ENCODE measurements at regions not wholly inside any gene's neighbourhood (a gene's known extent, or its start where the extent isn't known, plus 50 kb on each side); places are given as distances from the start of the nearest gene placed in this dataset.
"Not testable (repeated sequence)": the region's sequence is repeated elsewhere in the genome, so short reads cannot be mapped to it uniquely, and the experiment has no call there.

- Histone ChIP-seq H3K9me3 (ENCODE audit: low read length) (no peaks in the 10 kb centered on the region), H3K27ac (ENCODE audit: low read depth, low read length, poor library complexity, severe bottlenecking) (no peak overlapping the region), H3K27me3 (ENCODE audit: insufficient read depth, low read length) (no peaks in the 10 kb centered on the region), H3K9ac (ENCODE audit: low read length) (no peak overlapping the region), H3K79me2 (ENCODE audit: insufficient read depth, low read length) (no peaks in the 10 kb centered on the region), H2AFZ (ENCODE audit: low read length) (no peak overlapping the region), H3K9me2 (ENCODE audit: low read depth, low read length) (no peaks in the 10 kb centered on the region), H3K4me2 (ENCODE audit: low read length) (no peak overlapping the region), H3F3A (ENCODE audit: insufficient read depth, low read length) (no peaks in the 10 kb centered on the region), H3K4me3 (ENCODE audit: low read depth, low read length, poor library complexity, severe bottlenecking) (no peak overlapping the region), H3K4me1 (ENCODE audit: insufficient read depth, low read length, severe bottlenecking) (peaks cover 11% of the 10 kb centered on the region), H4K20me1 (ENCODE audit: insufficient read depth, low read length) (no peaks in the 10 kb centered on the region), H3K36me3 (ENCODE audit: insufficient read depth, low read length) (no peaks in the 10 kb centered on the region)
- no peak for TF ChIP-seq CTCF (IDR thresholded peaks at IDR 0.05; ENCODE audit: low read length)
- no peak for TF ChIP-seq EZH2 (IDR thresholded peaks at IDR 0.05; ENCODE audit: borderline replicate concordance, low read length)
Observed at GRCh38 chr16:72588551-72588950, 416.6 kb upstream of the PMFBP1 start.

DNA sequence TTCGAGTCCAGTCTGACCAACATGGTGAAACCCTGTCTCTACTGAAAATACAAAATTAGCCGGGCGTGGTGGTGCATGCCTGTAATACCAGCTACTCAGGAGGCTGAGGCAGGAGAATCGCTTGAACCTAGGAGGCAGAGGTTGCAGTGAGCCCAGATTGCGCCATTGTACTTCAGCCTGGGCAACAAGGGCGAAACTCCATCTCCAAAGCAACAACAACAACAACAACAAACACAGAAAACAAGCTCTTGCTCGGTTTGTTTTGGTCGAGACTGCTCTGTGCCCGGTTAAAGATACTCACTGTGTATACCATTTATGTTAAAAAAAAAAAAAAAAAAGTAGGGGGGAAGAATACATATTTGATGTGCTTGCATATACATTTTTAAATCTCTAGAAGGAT, 406.1 kb upstream of the PMFBP1 start:
- not testable (repeated sequence) for H4K20me1 ChIP-seq (ENCODE audit: insufficient read depth, low read length); H3K36me3 ChIP-seq (ENCODE audit: insufficient read depth, low read length); H3K27ac ChIP-seq (ENCODE audit: low read depth, low read length, poor library complexity, severe bottlenecking); H3K9me2 ChIP-seq (ENCODE audit: low read depth, low read length); H3K27me3 ChIP-seq (ENCODE audit: insufficient read depth, low read length); H3K79me2 ChIP-seq (ENCODE audit: insufficient read depth, low read length); H3K9me3 ChIP-seq (ENCODE audit: low read length); H3K4me1 ChIP-seq (ENCODE audit: insufficient read depth, low read length, severe bottlenecking); H3F3A ChIP-seq (ENCODE audit: insufficient read depth, low read length); H3K4me2 ChIP-seq (ENCODE audit: low read length); H3K4me3 ChIP-seq (ENCODE audit: low read depth, low read length, poor library complexity, severe bottlenecking); H3K9ac ChIP-seq (ENCODE audit: low read length); H2AFZ ChIP-seq (ENCODE audit: low read length)

GRCh38 chr16:72576189-72576588, 404.2 kb upstream of the PMFBP1 start:
- Histone ChIP-seq H3K9ac (ENCODE audit: low read length) (no peak overlapping the region), H3K4me1 (ENCODE audit: insufficient read depth, low read length, severe bottlenecking) (peaks cover 5% of the 10 kb centered on the region), H3K27ac (ENCODE audit: low read depth, low read length, poor library complexity, severe bottlenecking) (no peak overlapping the region), H3K9me2 (ENCODE audit: low read depth, low read length) (no peaks in the 10 kb centered on the region), H3K36me3 (ENCODE audit: insufficient read depth, low read length) (no peaks in the 10 kb centered on the region; the same call in 1 of the 2 replicates), H3K79me2 (ENCODE audit: insufficient read depth, low read length) (no peaks in the 10 kb centered on the region), H2AFZ (ENCODE audit: low read length) (no peak overlapping the region), H3K4me2 (ENCODE audit: low read length) (no peak overlapping the region), H3K4me3 (ENCODE audit: low read depth, low read length, poor library complexity, severe bottlenecking) (no peak overlapping the region), H3F3A (ENCODE audit: insufficient read depth, low read length) (no peaks in the 10 kb centered on the region), H3K9me3 (ENCODE audit: low read length) (no peaks in the 10 kb centered on the region), H3K27me3 (ENCODE audit: insufficient read depth, low read length) (no peaks in the 10 kb centered on the region), H4K20me1 (ENCODE audit: insufficient read depth, low read length) (no peaks in the 10 kb centered on the region)
- no peak for TF ChIP-seq EZH2 (IDR thresholded peaks at IDR 0.05; ENCODE audit: borderline replicate concordance, low read length)

DNA sequence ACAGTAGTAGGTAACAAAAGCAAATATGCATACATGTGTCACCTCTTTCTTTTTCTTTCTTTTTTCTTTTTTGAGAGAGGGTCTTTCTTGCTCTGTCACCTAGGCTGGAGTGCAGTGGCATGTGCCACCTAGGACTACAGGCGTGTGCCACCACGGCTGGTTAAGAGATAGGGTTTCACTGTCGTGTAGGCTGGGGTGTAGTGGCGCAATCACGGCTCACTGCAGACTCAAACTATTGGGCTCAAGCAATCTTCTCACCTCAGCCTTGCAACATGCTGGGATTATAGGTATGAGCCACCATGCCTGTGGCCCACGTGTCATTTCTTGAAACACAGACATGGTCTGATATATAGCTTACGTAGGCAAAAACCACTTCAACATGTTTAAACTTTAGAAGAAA, 397.7 kb upstream of the PMFBP1 start:
- Histone ChIP-seq H3K27ac (ENCODE audit: low read depth, low read length, poor library complexity, severe bottlenecking) (no peak overlapping the region), H3K79me2 (ENCODE audit: insufficient read depth, low read length) (no peaks in the 10 kb centered on the region), H3K36me3 (ENCODE audit: insufficient read depth, low read length) (no peaks in the 10 kb centered on the region; the same call in 1 of the 2 replicates), H3K27me3 (ENCODE audit: insufficient read depth, low read length) (no peaks in the 10 kb centered on the region), H3F3A (ENCODE audit: insufficient read depth, low read length) (no peaks in the 10 kb centered on the region), H3K4me1 (ENCODE audit: insufficient read depth, low read length, severe bottlenecking) (no peaks in the 10 kb centered on the region), H3K9me2 (ENCODE audit: low read depth, low read length) (no peaks in the 10 kb centered on the region), H2AFZ (ENCODE audit: low read length) (no peak overlapping the region), H3K9me3 (ENCODE audit: low read length) (no peaks in the 10 kb centered on the region), H3K4me2 (ENCODE audit: low read length) (no peak overlapping the region), H4K20me1 (ENCODE audit: insufficient read depth, low read length) (no peaks in the 10 kb centered on the region), H3K9ac (ENCODE audit: low read length) (no peak overlapping the region), H3K4me3 (ENCODE audit: low read depth, low read length, poor library complexity, severe bottlenecking) (no peak overlapping the region)
- TF ChIP-seq CTCF (IDR thresholded peaks at IDR 0.05; ENCODE audit: low read length) (no peak), EZH2 (IDR thresholded peaks at IDR 0.05; ENCODE audit: borderline replicate concordance, low read length) (no peak)

All from OCI-LY1 (cell line).